ENCODE measurements at regions not wholly inside any gene's neighbourhood (a gene's known extent, or its start where the extent isn't known, plus 50 kb on each side); places are given as distances from the start of the nearest gene placed in this dataset.

- TF ChIP-seq MAX (IDR thresholded peaks at IDR 0.05; ENCODE audit: low read depth, low read length) (no peak), MYC (IDR thresholded peaks at IDR 0.05; ENCODE audit: low read depth, low read length) (no peak), CTCF (IDR thresholded peaks at IDR 0.05; ENCODE audit: low read depth, low read length) (no peak)
- H3K4me3 ChIP-seq (ENCODE audit: low read depth, low read length): no peak overlapping the region
- no peak for DNase-seq (ENCODE audit: low read depth)
These were observed 140.2 kb downstream of the PTCHD4 start for GRCh38 chr6:47970826-47971225.

- TF ChIP-seq POLR2A (IDR thresholded peaks at IDR 0.05; ENCODE audit: extremely low read depth, insufficient read length): no peak
- no peak for TF ChIP-seq MAX (IDR thresholded peaks at IDR 0.05; ENCODE audit: low read depth, low read length)
- no peak for TF ChIP-seq MYC (IDR thresholded peaks at IDR 0.05; ENCODE audit: low read depth, low read length)
- no peak for TF ChIP-seq CTCF (IDR thresholded peaks at IDR 0.05; ENCODE audit: low read depth, low read length)
- H3K4me3 ChIP-seq (ENCODE audit: low read depth, low read length): no peak overlapping the region
- no peak for DNase-seq (ENCODE audit: low read depth)
These were observed 143.2 kb downstream of the PTCHD4 start for GRCh38 chr6:47967843-47968242.

GRCh38 chr6:47964969-47965368, 146.0 kb downstream of the PTCHD4 start:
- no peak overlapping the region for H3K4me3 ChIP-seq (ENCODE audit: low read depth, low read length)
- no peak for DNase-seq (ENCODE audit: low read depth)
- TF ChIP-seq MYC (IDR thresholded peaks at IDR 0.05; ENCODE audit: low read depth, low read length): no peak
- TF ChIP-seq MAX (IDR thresholded peaks at IDR 0.05; ENCODE audit: low read depth, low read length): no peak
- TF ChIP-seq POLR2A (IDR thresholded peaks at IDR 0.05; ENCODE audit: extremely low read depth, insufficient read length): no peak
- no peak for TF ChIP-seq CTCF (IDR thresholded peaks at IDR 0.05; ENCODE audit: low read depth, low read length)

DNA sequence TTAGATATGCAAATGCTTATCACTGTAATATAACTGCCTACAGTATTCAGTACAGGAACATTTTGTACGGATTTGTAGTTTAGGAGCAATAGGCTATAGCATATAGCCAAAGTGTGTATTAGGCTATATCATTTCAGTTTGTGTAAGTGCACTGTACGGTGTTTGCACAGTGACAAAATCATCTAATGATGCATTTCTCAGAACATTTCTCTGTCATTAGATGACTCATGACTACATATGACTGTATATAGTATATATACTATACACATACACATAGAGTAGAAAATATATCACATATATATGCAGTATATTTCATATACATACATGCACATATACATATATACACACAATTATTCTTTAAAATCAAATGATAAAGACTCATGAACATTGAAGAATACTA, 158.4 kb downstream of the PTCHD4 start:
- H3K4me3 ChIP-seq (ENCODE audit: low read depth, low read length): no peak overlapping the region
- TF ChIP-seq CTCF (IDR thresholded peaks at IDR 0.05; ENCODE audit: low read depth, low read length): no peak
- TF ChIP-seq POLR2A (IDR thresholded peaks at IDR 0.05; ENCODE audit: extremely low read depth, insufficient read length): no peak
- TF ChIP-seq MAX (IDR thresholded peaks at IDR 0.05; ENCODE audit: low read depth, low read length): no peak
- no peak for TF ChIP-seq MYC (IDR thresholded peaks at IDR 0.05; ENCODE audit: low read depth, low read length)
- DNase-seq (ENCODE audit: low read depth): no peak

DNA sequence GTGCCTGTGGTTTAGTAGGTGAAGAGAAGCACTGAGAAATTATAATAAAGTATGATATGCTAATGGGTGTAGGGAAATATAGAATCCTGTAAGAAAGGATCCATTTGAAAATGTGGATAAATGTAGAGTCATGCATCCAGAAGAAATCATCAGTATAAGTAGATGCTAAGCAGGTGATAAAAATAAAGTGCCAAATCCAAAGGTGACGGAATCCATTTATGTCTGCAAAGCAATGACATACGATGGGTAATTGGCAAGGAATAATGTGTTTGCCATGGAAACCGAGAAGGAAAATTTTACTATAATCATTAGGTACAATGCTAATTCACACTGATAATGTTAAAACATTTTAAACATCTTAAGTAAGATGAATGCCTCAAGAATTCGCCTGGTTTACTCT, 163.0 kb downstream of the OPN5 start:
- no peak for DNase-seq (ENCODE audit: low read depth)
- TF ChIP-seq CTCF (IDR thresholded peaks at IDR 0.05; ENCODE audit: low read depth, low read length): no peak
- no peak for TF ChIP-seq POLR2A (IDR thresholded peaks at IDR 0.05; ENCODE audit: extremely low read depth, insufficient read length)
- TF ChIP-seq MYC (IDR thresholded peaks at IDR 0.05; ENCODE audit: low read depth, low read length): no peak
- no peak for TF ChIP-seq MAX (IDR thresholded peaks at IDR 0.05; ENCODE audit: low read depth, low read length)
- no peak overlapping the region for H3K4me3 ChIP-seq (ENCODE audit: low read depth, low read length)

DNA sequence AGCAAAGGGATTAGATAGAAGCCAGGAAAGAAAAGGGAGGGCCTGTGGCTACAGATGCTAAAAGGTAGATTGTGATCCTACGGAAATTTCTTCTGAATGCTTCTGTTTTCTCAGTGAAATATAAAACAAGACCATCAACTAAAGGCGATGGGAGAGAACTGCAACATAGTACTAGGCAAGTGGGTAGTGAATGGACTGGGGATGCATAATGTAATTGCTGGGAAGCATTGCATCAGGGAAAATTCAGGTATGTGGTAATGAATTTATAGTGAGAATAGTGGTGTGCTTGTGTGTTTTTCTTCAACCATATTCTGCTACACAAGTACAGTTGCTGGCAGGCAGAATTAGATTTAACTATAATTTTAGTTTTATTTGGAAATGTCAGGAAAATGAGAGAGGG, 156.6 kb downstream of the OPN5 start:
- no peak for TF ChIP-seq CTCF (IDR thresholded peaks at IDR 0.05; ENCODE audit: low read depth, low read length)
- TF ChIP-seq MAX (IDR thresholded peaks at IDR 0.05; ENCODE audit: low read depth, low read length): no peak
- no peak for TF ChIP-seq MYC (IDR thresholded peaks at IDR 0.05; ENCODE audit: low read depth, low read length)
- TF ChIP-seq POLR2A (IDR thresholded peaks at IDR 0.05; ENCODE audit: extremely low read depth, insufficient read length): no peak
- no peak overlapping the region for H3K4me3 ChIP-seq (ENCODE audit: low read depth, low read length)
- no peak for DNase-seq (ENCODE audit: low read depth)

Measured in NB4 (cell line).